ENCODE measurements at regions not wholly inside any gene's neighbourhood (a gene's known extent, or its start where the extent isn't known, plus 50 kb on each side); places are given as distances from the start of the nearest gene placed in this dataset.
"Not testable (repeated sequence)": the region's sequence is repeated elsewhere in the genome, so short reads cannot be mapped to it uniquely, and the experiment has no call there.

- no peaks in the 10 kb centered on the region for H3K4me1 ChIP-seq
- no peak for TF ChIP-seq POLR2AphosphoS5 (IDR thresholded peaks at IDR 0.05)
- no peak for TF ChIP-seq EP300 (IDR thresholded peaks at IDR 0.05)
- no peak for TF ChIP-seq POLR2A (IDR thresholded peaks at IDR 0.05)
- no peak for TF ChIP-seq CTCF (IDR thresholded peaks at IDR 0.05)
- no peak for DNase-seq
- WGBS, 5 donors: 61 to 81% (median 70%) methylated on average over 3 of the region's 3 CpGs
- H3K36me3 ChIP-seq: no peaks in the 10 kb centered on the region
- no peak overlapping the region for H3K27ac ChIP-seq
- intact Hi-C loops (cut with DNase I; ENCODE audit: low total_unique reads): no loop called here
- H3K9me3 ChIP-seq: peaks cover 0 to 50% (median 24%) of the 10 kb centered on the region in 4 donors
- no peaks in the 10 kb centered on the region for H3K27me3 ChIP-seq
- no peak overlapping the region for H3K4me3 ChIP-seq
Observed at GRCh38 chr13:19083340-19083739, 98.3 kb downstream of the TUBA3C start.

GRCh38 chr13:19075418-19075817 lies 106.2 kb downstream of the TUBA3C start:
- Histone ChIP-seq H3K27ac (no peak overlapping the region), H3K4me1 (no peaks in the 10 kb centered on the region), H3K36me3 (no peaks in the 10 kb centered on the region), H3K4me3 (no peak overlapping the region), H3K9me3 (peaks cover 0 to 35% (median 22%) of the 10 kb centered on the region in 4 donors), H3K27me3 (no peaks in the 10 kb centered on the region)
- intact Hi-C loops (cut with DNase I; ENCODE audit: low total_unique reads): no loop called here
- DNase-seq: no peak
- TF ChIP-seq POLR2A (IDR thresholded peaks at IDR 0.05) (no peak), POLR2AphosphoS5 (IDR thresholded peaks at IDR 0.05) (no peak), EP300 (IDR thresholded peaks at IDR 0.05) (no peak), CTCF (IDR thresholded peaks at IDR 0.05) (no peak)
- WGBS, 5 donors: 61 to 76% (median 73%) methylated on average over 7 of the region's 7 CpGs

GRCh38 chr13:19074519-19074918 lies 107.1 kb downstream of the TUBA3C start:
- 84 to 89% (median 87%) methylated on average over 8 of the region's 8 CpGs for WGBS, 5 donors
- no peaks in the 10 kb centered on the region for H3K4me1 ChIP-seq
- no peaks in the 10 kb centered on the region for H3K27me3 ChIP-seq
- intact Hi-C loops (cut with DNase I; ENCODE audit: low total_unique reads): no loop called here
- H3K36me3 ChIP-seq: no peaks in the 10 kb centered on the region
- no peak overlapping the region for H3K27ac ChIP-seq
- DNase-seq: no peak
- TF ChIP-seq POLR2AphosphoS5 (IDR thresholded peaks at IDR 0.05) (no peak), CTCF (IDR thresholded peaks at IDR 0.05) (no peak), POLR2A (IDR thresholded peaks at IDR 0.05) (no peak), EP300 (IDR thresholded peaks at IDR 0.05) (no peak)
- no peak overlapping the region for H3K4me3 ChIP-seq
- H3K9me3 ChIP-seq: peaks cover 0 to 37% (median 25%) of the 10 kb centered on the region in 4 donors

- intact Hi-C loops (cut with DNase I; ENCODE audit: low total_unique reads); H3K27me3 ChIP-seq; H3K27ac ChIP-seq; H3K36me3 ChIP-seq; H3K4me3 ChIP-seq; DNase-seq; H3K4me1 ChIP-seq: not testable (repeated sequence)
- H3K9me3 ChIP-seq: peaks cover 0 to 33% (median 21%) of the 10 kb centered on the region in 4 donors
- 72 to 79% (median 76%) methylated on average over 6 of the region's 6 CpGs for WGBS, 5 donors
Observed at GRCh38 chr13:19074106-19074505, 107.5 kb downstream of the TUBA3C start.

- H3K27ac ChIP-seq; H3K4me1 ChIP-seq; H3K36me3 ChIP-seq; H3K4me3 ChIP-seq; DNase-seq; intact Hi-C loops (cut with DNase I; ENCODE audit: low total_unique reads); H3K27me3 ChIP-seq: not testable (repeated sequence)
- 75 to 80% (median 78%) methylated on average over 11 of the region's 11 CpGs for WGBS, 5 donors
- peaks cover 0 to 24% (median 17%) of the 10 kb centered on the region in 4 donors for H3K9me3 ChIP-seq
Observed at GRCh38 chr13:19072956-19073706, 108.5 kb downstream of the TUBA3C start.
